GM21529 (cell line): ENCODE measurements at regions not wholly inside any gene's neighbourhood (a gene's known extent, or its start where the extent isn't known, plus 50 kb on each side); places are given as distances from the start of the nearest gene placed in this dataset.
A peak's percentile ranks its signal among the peaks of the same experiment; 100 is the strongest.
"Not testable (repeated sequence)": the region's sequence is repeated elsewhere in the genome, so short reads cannot be mapped to it uniquely, and the experiment has no call there.

Experiments used
- ATAC-seq: cut with Tn5 transposase; IDR thresholded peaks from one replicate; pipeline ENCODE4 v1.9.1; 2021; ENCODE audit not compliant: unreplicated experiment

DNA sequence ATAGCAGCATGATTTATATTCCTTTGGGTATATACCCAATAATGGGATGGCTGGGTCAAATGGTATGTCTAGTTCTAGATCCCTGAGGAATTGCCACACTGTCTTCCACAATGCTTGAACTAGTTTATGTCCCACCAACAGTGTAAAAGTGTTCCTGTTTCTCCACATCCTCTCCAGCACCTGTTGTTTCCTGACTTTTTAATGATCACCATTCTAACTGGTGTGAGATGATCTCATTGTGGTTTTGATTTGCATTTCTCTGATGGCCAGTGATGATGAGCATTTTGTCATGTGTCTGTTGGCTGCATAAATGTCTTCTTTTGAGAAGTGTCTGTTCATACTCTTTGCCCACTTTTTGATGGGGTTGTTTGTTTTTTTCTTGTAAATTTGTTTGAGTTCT is 54.0 kb upstream of the GPR89A start:
- not testable (repeated sequence) for ATAC-seq

DNA sequence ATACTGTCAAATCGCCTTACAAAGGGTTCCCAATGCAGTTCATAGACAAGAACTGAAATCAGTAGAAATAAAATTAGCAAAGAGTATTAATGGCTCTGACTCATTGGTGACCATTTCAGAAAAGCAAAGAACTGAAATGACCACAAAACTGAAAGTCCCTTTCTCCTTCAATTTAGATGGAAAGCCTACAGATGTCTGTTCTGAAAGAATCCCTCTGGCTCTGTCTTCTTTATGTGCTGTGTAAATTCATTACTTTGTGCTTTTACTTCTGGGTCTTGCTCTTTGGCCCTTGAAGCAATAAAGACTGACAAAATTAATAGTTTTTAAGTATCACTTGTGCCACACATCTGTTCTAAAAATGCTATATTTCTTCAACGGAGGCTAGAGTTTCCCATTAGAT is 62.7 kb upstream of the GPR89A start:
- ATAC-seq = no peak

DNA sequence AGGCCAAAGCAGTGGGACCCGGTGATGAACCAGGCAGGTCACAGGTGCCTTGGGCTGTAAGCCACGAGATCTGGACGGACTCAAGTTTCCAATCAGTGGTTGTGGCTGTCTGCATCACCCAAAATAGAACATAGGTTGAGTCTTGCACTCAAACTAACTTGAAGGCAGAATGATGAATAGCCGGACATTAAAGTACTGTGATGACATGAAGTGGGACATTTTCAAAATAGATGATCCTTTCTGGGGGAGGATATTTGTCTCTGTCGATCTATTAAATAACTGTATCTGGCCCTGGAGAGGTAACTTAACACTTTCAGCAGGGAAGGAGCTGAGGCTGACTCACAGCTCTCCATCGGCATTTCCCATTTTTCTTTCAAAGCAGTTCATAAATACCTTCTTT is 66.1 kb upstream of the GPR89A start:
- ATAC-seq = not testable (repeated sequence)

DNA sequence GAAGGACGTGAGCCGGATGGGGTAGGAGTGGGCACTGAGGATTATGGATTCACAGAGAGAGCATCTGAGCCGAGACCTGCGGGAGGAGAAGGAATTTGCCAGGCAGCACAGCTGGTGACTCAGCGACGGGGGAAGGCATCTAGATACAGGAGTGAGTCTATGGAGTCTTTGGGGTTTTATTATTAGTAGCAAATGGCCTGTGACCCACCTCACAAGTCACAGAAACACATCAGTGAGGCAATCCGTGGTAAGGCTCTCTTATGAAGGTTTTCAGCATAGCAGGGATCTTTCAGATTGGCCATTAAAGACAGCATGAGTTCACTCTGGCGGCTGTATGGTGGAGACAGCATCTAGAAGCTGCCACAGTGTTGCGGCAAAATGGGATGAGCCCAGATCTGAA is 66.5 kb upstream of the GPR89A start:
- not testable (repeated sequence) for ATAC-seq

DNA sequence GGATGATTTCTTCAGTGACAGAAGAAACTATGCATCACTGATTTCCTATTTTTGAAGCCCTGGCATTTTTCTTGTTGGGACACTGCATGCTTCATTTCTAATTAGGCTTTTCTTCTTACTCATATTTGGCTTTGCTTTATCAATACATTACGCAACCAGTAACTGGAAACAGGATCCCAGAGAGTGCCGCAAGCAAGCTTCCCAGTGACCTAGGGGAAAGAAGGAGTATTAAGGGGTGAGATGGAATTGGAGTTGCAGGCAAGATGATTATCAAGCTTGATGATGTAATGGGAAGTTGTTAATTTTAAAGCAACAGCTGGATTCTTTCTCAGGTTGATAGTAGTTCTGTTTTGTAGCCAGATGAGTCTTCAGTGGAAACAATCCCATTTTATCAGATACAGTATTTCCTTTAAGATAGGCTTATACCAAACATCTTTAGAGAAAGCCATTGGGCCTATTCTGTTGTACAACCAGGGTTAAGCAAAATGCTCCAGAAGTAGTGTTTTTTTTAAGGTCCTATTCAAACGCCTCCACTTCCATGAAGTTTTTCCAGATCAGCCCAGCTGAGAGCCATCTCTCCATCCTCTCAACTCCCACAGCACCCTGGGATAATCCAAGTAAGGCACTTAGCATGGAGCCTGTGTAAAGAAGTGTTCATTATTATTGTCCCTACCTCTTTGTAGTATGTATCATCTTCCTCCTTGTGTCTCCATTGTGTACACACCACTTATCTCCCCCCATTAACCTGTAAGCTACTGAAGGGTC is 69.5 kb upstream of the GPR89A start:
- not testable (repeated sequence) for ATAC-seq

DNA sequence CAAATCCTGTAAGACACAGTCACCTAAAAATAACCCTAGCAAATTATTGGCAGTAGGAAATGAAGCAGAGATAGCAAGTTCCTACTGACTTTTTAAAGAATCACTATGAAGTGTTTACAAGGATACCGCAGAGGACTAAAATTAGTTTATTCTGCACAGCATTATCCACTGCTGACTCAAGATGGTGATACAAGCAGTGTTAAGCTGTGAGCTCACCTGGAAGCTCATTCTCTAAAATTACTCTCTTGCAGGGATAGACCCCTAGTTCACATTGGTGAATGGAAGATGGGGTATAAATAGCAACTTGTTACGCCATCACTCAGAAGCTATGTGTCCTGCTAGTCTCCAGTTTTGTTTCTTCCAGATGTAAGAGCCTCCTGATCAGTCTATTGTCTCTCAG is 70.8 kb upstream of the GPR89A start:
- not testable (repeated sequence) for ATAC-seq

DNA sequence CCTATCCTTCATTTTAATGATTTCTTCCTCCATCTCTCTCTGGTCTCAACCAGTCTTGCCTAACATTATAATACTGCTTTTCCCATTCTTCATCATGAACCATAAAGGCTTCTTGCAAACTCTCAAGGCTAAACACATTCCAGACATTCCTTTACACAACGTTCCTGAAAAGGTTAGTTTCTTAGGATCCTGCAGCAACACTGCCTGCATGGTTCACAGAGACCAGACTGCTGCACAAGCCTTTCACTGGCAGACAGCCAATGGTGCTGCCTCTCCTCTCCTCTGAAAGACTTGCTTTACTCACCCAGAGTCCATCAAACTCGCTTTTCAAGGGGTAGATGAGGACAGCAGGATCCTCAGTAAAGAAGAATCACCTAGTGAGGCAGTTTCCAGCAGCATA is 72.3 kb upstream of the GPR89A start:
- ATAC-seq = not testable (repeated sequence)

DNA sequence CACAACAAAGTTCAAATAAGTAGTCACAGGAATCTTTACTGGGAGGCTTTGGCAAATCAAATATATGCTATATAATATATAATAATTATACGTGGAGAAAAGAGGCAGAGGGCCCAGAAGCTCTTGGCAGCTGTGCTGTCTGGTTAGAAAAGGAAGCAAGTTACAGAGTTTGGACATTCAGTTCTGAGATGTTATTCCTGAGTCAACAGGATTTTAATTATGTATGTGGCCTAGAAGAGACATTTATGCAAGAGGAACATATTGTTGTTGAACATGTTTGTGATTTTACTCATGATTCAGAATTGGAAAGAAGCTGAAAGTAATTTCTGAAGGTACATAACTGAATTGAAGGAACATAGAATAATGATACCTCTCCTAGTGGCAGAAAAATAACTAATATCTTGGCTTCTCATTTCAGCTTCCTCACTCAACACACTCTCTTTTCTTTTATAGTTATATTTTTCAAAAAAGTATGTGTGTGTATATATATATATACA is 79.7 kb upstream of the GPR89A start:
- not testable (repeated sequence) for ATAC-seq

DNA sequence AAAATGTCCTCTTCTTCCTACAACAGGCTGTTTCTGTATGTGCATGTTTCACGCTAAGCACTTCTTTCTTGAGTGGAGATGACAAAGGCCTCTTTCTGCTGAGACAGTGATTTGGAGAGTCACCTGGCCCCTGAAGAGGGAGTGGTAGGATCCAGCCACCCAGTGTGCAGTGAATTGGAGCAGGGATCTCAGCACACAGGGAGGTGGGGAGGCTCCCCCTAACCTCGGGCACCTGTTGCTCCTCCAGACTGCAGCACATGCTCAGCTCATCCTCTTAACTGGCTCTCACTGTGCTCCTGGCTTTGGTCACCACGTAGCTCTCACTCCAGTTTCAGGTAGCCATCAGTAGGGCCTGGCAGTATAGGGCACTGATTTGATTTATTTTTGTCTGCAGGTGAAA is 87.6 kb upstream of the GPR89A start:
- not testable (repeated sequence) for ATAC-seq

DNA sequence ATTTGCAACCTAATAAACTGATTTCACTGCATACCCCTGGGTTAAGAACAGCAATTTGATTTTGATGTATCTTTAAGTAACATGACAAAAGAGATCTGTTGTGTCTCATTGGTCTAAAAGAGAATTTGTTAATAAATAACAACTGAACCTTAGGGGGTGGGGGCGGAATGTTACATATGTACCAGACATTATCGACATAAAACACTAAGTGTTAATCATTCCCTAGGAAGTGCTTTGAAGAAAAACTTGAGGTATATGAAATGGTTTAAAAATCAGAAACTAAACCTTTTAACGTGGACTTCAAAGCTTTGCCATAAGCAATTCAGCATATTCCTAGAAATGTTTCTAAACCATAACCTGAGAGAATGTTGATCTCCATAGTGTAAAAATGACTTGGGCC is 88.5 kb upstream of the GPR89A start:
- not testable (repeated sequence) for ATAC-seq

DNA sequence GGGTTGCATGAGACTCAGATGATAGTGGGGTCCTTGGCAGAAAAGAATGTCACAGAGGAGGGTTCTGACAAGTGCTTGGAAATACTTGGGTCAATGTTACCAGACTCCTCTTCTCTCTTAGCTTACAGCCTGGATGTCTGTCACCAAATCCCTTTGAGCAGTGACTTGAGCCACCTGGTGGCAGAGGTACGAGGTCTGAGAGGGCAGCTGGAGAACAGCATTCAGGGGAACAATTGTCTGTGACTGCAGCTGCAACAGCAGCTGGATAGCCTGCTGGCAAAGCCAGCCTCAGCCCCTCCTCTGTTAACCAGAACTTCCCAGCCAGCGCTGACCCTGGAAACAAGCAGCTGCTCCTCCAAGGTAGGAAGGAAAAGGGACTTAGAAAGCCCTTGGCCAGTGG is 87.6 kb upstream of the NBPF20 start:
- not testable (repeated sequence) for ATAC-seq

DNA sequence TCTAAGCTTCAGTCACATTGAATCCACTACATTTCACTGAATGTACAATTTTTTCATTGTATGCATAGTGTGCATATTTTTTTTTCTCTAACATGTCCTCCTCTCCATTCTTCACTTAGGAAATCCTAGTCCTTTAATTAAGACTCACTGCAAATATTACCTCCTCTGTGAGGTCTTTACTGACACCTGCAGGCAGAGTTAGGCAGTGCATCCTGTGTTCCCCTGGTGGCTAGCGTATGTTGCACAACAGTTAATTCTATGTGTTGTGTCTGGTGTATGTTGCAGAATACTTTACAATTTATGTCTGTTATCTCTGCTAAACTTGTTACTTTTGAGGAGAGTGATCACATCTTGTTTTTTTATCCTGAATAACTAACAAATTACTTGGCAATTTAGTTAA is 82.7 kb upstream of the NBPF20 start:
- peak; percentile 51 for ATAC-seq

DNA sequence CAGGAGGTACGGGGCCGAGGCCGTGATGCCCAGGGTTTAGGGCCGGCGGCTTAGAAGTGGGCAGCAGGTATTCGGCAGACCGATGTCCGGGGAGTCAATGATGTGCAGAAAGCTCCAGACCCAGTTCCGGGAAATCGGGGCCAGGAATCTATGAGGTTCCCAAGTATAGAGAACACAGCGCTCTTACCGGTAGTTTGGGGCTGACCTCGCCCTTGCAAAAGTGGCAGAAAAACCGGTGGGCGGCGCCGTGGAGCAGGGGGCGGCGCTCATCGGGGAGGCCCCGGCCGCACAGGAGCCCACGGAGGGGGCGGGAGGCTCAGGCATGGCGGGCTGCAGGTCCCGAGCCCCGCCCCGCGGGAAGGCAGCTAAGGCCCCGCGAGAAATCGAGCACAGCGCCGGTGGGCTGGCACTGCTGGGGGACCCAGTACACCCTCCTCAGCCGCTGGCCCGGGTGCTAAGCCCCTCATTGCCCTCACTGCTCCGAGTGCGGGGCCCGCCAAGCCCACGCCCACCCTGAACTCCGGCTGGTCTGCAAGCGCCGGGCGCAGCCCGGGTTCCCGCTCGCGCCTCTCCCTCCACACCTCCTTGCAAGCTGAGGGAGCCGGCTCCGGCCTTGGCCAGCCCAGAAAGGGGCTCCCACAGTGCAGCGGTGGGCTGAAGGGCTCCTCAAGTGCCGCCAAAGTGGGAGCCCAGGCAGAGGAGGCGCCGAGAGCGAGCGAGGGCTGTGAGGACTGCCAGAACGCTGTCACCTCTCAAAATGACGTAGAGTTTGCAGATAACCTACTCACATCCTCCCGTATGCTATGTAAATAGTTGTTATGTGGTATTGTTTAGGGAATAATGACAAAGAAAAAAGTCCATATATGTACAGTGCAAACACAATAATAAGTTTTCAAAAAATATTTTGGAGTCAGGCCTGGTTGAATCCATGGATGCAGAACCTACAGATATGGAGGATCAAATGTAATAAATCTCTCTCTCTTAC is 80.6 kb upstream of the NBPF20 start:
- peak; percentile 47 for ATAC-seq

DNA sequence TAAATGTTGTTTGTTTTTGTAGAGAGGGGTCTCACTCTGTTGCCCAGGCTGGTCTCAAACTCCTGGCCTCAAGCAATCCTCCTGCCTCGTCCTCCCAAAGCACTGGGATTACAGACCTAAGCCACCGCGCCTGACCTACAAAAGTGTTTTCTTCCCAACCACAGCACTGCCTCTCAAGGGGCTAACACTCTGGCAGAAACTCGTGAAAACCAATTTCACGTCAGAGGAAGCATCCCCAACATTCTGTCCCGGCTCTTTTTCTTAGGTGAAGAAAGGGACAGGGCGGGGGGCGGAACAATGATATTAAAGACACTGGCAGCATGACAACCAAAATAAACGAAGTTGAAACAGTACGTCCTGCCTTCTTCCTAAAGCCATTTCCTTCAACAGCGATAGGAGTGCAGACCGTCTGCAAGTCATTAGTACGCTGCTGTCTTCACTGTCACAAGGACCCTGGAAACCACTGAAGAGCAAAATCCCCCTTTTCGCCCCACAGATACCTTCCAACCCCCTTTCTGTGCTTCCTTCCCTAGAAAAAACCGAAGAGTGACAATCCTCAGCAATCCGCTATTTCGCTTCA is 79.5 kb upstream of the NBPF20 start:
- not testable (repeated sequence) for ATAC-seq

DNA sequence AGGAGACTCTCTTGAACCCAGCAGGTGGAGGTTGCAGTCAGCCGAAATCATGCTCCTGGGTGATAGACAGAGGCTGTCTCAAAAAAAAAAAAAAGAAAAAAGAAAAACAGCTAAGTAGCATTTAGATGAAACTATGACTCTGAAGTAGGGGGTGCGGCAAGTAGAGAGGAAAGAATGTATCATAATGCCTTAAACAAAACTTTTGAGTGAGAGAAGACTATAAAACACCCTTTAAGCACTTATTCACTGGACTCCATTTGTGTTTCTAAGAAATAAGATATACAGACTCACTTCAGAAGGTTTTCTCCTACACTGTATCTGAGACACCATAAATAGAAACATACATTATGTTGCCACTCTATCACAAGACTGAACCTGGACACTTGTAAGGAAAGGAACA is 78.9 kb upstream of the NBPF20 start:
- ATAC-seq = not testable (repeated sequence)

DNA sequence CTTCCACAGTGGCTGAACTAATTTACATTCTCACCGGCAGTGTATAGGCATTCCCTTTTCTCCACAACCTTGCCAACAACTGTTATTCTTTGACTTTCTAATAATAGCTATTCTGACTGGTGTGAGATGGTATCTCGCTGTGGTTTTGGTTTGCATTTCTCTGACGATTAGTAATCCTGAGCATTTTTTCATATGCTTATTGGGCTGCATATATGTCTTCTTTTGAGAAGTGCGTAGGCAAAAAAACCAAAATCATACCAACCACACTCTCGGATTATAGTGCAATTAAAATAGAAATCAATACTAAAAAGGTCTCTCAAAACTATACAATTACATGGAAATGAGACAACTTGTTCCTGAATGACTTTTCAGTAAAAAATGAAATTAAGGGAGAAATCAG is 74.8 kb upstream of the NBPF20 start:
- not testable (repeated sequence) for ATAC-seq

DNA sequence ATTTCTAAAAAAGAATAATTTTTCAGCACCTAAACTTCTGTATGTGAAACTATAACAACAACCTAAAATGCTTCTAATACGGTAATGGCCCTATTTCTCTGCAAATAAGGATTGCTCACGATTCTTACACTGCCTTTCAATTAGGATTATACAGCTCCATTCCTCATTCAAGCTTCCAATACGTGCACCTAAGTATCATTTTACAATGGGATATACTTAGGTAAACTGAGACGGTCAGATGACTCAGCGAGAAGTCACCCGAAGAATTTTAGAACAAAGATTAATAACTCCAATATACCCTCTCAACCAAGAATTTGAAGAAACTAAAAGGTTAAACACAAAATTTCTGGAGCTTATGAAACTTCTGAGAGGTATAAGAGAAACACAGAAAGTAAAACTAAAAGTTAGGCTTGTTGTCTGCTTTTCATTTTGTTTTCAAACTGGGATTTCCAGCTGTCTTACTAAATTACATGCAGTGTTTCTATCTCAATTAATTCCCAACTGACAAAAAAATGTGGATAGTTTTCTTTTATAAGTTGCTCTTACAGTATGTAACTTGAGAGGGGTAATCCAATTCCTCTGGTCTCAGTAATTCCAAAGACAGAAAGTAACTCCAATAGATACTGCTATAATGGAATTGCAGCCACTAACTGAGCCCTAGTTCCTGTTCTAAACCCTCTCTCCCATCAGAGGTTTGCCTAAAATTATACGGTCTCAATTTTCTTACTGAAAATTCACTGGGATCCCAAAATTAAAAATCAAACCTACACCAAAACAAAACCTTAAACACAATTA is 69.9 kb upstream of the NBPF20 start:
- ATAC-seq = not testable (repeated sequence)

DNA sequence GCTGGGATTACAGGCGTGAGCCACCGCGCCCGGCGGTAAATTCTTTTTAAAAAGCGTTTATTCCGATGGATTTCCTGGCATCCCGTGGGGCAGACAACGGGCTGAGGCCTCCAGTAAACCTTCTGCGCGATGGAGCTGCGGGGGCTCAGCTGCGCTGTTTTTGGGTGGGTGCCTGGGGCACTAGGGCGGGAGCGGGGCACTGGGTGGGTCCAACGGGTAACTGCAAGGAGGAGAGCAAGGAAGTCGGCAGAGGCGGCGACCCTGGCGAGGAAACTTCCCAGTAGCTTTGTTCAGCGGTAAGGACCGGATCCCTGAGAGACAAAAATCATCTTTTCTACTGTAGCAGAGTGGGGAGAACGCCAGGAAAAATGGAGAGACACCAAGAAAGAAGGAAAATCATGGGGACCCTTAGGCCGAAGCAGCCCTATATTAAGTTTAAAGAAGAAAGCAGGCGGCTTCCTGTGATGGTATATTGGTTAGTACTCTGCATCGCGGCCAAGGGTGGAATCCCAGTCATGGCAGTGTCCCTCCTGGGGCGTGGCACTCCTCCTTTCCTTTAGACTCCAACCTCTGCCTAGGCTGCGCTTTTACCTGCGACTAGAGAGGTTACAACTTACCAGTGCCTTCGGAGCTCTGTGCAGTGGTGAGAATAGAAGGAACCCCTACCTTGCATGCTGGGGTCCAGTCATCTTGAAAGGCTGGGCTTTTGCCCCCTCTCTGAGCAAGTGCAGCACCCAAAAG is 63.0 kb upstream of the NBPF20 start:
- ATAC-seq = not testable (repeated sequence)

DNA sequence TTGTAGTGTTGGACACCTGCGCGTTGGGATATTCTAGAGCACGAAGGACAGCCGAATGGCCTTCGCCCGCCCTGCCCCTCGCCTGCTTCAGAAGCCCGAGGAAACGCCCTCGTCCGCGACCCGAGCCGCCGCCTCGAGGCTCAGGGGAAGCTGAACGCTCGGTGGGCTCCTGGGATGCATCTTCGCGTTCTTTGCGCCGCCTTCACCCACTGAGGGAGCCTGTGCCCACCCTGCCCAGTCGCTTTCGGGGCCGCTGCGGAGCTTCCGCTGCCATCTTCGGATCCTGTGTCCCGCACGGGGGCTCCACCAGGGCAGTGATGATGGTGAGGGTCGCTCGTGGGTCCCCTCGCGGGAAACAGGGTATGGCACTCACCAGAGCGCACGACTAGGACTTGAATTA is 61.8 kb upstream of the NBPF20 start:
- not testable (repeated sequence) for ATAC-seq

DNA sequence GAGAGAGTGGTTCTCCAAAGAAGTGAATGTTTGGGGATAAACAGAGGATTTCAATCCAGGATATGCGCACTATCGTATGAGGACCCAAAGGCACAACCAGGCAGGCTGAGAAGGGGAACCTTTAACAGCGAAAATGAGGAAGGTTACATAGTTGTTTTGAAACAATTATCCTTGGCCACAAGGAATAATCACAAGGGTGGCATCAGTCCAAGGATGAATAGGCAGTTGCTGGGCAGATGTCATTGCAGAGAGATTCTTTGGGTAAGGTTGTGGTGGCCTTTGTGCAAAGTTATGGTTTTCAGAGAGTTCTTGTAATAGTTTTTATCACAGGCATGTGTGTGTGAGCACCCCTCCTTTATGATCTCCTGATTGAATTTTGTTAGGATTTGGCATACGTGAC is 58.9 kb upstream of the NBPF20 start:
- not testable (repeated sequence) for ATAC-seq
